ENCODE measurements at regions not wholly inside any gene's neighbourhood (a gene's known extent, or its start where the extent isn't known, plus 50 kb on each side); places are given as distances from the start of the nearest gene placed in this dataset. TPM values are rescaled to one million over a fixed set of nuclear protein-coding genes. Genes with fewer than 3 reads are reported as not detected.

GRCh38 chr4:114527170-114527569, 71.4 kb upstream of the UGT8 start:
- no peak for DNase-seq (ENCODE audit: low spot score)

- DNase-seq (ENCODE audit: low spot score) = no peak
Observed at GRCh38 chr4:114527637-114528036, 71.0 kb upstream of the UGT8 start.

GRCh38 chr4:114535725-114536124, 62.9 kb upstream of the UGT8 start:
- DNase-seq (ENCODE audit: low spot score) = no peak

GRCh38 chr4:114537352-114537751, 61.3 kb upstream of the UGT8 start:
- no peak for DNase-seq (ENCODE audit: low spot score)

- no peak for DNase-seq (ENCODE audit: low spot score)
Observed at GRCh38 chr4:114538012-114538617, 60.5 kb upstream of the UGT8 start.

- no peak for DNase-seq (ENCODE audit: low spot score)
Observed at GRCh38 chr4:114539985-114540384, 58.6 kb upstream of the UGT8 start.

- DNase-seq (ENCODE audit: low spot score) = peak; percentile 24
Observed at GRCh38 chr4:114547340-114548134, 51.1 kb upstream of the UGT8 start.

Small RNA genes in the stretch of these regions (small RNA-seq; reads per million reads assigned to genes)
- gene AC093815.1 = not detected
